HEK293 (cell line): ENCODE measurements at regions not wholly inside any gene's neighbourhood (a gene's known extent, or its start where the extent isn't known, plus 50 kb on each side); places are given as distances from the start of the nearest gene placed in this dataset.

ENCODE experiments used
- CTCF ChIA-PET: fragments of 350-600 bp; formaldehyde crosslinking; extraction: SDS; loops from one replicate; lab custom pipeline; 2021; ENCODE audit warnings: antibody characterized with exemption; lab: Yijun Ruan, JAX
- POLR2A ChIA-PET: fragments of 300-600 bp; formaldehyde crosslinking; extraction: SDS; loops from one replicate; lab custom pipeline; 2020; ENCODE audit warnings: antibody characterized with exemption, inconsistent platforms; lab: Yijun Ruan, JAX
- H3K27ac ChIP-seq: fragments of 200-500 bp; sonication (Bioruptor generic); 2 replicates; pipeline ENCODE4 v1.5.1; 2014; ENCODE audit warnings: low read depth, low read length, control low read depth, inconsistent platforms; ENCODE audit errors: extremely low read depth
- H3K36me3 ChIP-seq, 2 experiments: fragments of 200-500 bp in 1 of 2; sonication (Bioruptor generic) in 1 of 2; 1 replicate in 1 of 2; 2 replicates in 1 of 2; pipeline ENCODE4 v1.5.1; 2014 to 2017; ENCODE audit warnings: inconsistent platforms in 2 of 2, low read length in 2 of 2; ENCODE audit not compliant: control insufficient read depth in 2 of 2, insufficient read depth in 1 of 2
- H3K4me1 ChIP-seq: fragments of 200-500 bp; sonication (Bioruptor generic); 2 replicates; pipeline ENCODE4 v1.5.1; 2014; ENCODE audit warnings: mild to moderate bottlenecking, low read length, inconsistent platforms; ENCODE audit not compliant: control insufficient read depth, insufficient read depth
- H3K4me3 ChIP-seq: 2 replicates; pipeline ENCODE4 v1.5.1; 2011; ENCODE audit warnings: low read depth, mild to moderate bottlenecking, control low read depth, low read length, moderate library complexity
- H3K9me3 ChIP-seq: fragments of 200-500 bp; sonication (Bioruptor generic); 2 replicates; pipeline ENCODE4 v1.5.1; 2014; ENCODE audit warnings: low read depth, low read length, inconsistent platforms; ENCODE audit not compliant: control insufficient read depth, insufficient read depth
- ZBTB21 ChIP-seq: fragments of 450-650 bp; formaldehyde crosslinking; IDR thresholded peaks from 2 replicates; pipeline ENCODE4 v1.5.1; 2017; ENCODE audit warnings: missing biosample characterization, missing genetic modification characterization
- ZEB2 ChIP-seq: fragments of 450-650 bp; formaldehyde crosslinking; IDR thresholded peaks from 2 replicates; pipeline ENCODE4 v1.5.1; 2016; ENCODE audit warnings: missing biosample characterization, missing genetic modification characterization
- ZNF114 ChIP-seq: fragments of 450-650 bp; formaldehyde crosslinking; IDR thresholded peaks from 2 replicates; pipeline ENCODE4 v1.5.0; 2017; ENCODE audit warnings: missing biosample characterization, missing genetic modification characterization
- ZNF169 ChIP-seq: fragments of 450-650 bp; formaldehyde crosslinking; IDR thresholded peaks from 2 replicates; pipeline ENCODE4 v1.5.1; 2016; ENCODE audit warnings: missing biosample characterization, missing genetic modification characterization
- ZNF335 ChIP-seq: fragments of 450-650 bp; formaldehyde crosslinking; conservative IDR thresholded peaks from 2 replicates; pipeline ENCODE4 v1.5.1; 2016; ENCODE audit warnings: missing biosample characterization, missing genetic modification characterization
- ZNF449 ChIP-seq: fragments of 450-650 bp; formaldehyde crosslinking; IDR thresholded peaks from 2 replicates; pipeline ENCODE4 v1.5.1; 2017; ENCODE audit warnings: missing biosample characterization, mild to moderate bottlenecking, missing genetic modification characterization, moderate library complexity
- ZNF530 ChIP-seq: fragments of 450-650 bp; formaldehyde crosslinking; IDR thresholded peaks from 2 replicates; pipeline ENCODE4 v1.5.1; 2016; ENCODE audit warnings: low read depth, missing biosample characterization, missing genetic modification characterization
- ZNF558 ChIP-seq: fragments of 450-650 bp; formaldehyde crosslinking; IDR thresholded peaks from 2 replicates; pipeline ENCODE4 v1.5.1; 2016; ENCODE audit warnings: missing biosample characterization, missing genetic modification characterization
- TF ChIP-seq, protein P1 (sequence below): fragments of 450-650 bp; formaldehyde crosslinking; IDR thresholded peaks from 2 replicates; pipeline ENCODE4 v1.5.1; 2016; ENCODE audit warnings: missing biosample characterization, missing genetic modification characterization
- TF ChIP-seq, protein P2 (sequence below): fragments of 450-650 bp; formaldehyde crosslinking; IDR thresholded peaks from 2 replicates; pipeline ENCODE4; 2016; ENCODE audit warnings: missing biosample characterization, missing genetic modification characterization
- TF ChIP-seq, protein P3 (sequence below): fragments of 450-650 bp; formaldehyde crosslinking; IDR thresholded peaks from 2 replicates; pipeline ENCODE4 v1.5.1; 2016; ENCODE audit warnings: missing biosample characterization, missing genetic modification characterization
- TF ChIP-seq, protein P4 (sequence below): fragments of 450-650 bp; formaldehyde crosslinking; IDR thresholded peaks from 2 replicates; pipeline ENCODE4 v1.5.1; 2016; ENCODE audit warnings: missing biosample characterization, missing genetic modification characterization

DNA sequence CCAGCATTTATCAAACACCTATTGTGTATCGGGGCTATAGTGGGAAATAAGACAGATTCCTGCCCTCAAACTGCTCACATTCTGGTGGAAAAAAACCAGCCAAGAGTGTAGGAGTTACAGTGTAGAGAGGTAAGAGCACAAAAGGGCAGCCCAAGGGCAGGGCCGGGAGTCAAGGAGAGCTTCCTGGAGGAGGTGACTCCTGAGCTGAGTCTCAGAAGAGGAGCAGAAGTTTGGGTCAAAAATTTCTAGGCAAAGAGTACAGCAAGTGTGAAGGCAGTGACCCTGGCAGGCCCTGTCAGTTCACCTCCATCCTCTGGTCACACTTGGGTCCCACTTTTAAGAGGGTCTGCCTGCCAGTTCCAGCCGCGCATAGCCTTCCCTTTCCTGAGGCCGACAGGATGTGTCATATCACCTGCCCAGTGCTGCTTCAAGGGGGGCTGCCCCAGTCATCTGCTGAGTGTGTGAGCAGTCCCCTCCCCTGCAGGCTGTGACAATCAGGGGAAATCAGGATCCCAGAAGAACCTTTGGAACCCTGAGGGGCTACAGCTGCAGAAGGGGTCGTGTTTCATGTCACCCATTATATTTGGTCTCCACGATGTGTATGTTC is 118.4 kb downstream of the GLI2 start:
- no peak overlapping the region for H3K4me3 ChIP-seq
- no peaks in the 10 kb centered on the region for H3K36me3 ChIP-seq
- CTCF ChIA-PET, result no interaction called here
- H3K27ac ChIP-seq, result no peak overlapping the region
- H3K4me1 ChIP-seq, result no peaks in the 10 kb centered on the region
- TF ChIP-seq, protein P1, sequence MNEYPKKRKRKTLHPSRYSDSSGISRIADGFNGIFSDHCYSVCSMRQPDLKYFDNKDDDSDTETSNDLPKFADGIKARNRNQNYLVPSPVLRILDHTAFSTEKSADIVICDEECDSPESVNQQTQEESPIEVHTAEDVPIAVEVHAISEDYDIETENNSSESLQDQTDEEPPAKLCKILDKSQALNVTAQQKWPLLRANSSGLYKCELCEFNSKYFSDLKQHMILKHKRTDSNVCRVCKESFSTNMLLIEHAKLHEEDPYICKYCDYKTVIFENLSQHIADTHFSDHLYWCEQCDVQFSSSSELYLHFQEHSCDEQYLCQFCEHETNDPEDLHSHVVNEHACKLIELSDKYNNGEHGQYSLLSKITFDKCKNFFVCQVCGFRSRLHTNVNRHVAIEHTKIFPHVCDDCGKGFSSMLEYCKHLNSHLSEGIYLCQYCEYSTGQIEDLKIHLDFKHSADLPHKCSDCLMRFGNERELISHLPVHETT (tag by site-specific recombination), result no peak
- no peak for TF ChIP-seq ZNF530
- no peak for TF ChIP-seq ZNF449
- TF ChIP-seq ZNF558 (tag by site-specific recombination), result no peak
- TF ChIP-seq, all 188 proteins: peak for 0
- POLR2A ChIA-PET, result no interaction called here
- no peaks in the 10 kb centered on the region for H3K9me3 ChIP-seq

DNA sequence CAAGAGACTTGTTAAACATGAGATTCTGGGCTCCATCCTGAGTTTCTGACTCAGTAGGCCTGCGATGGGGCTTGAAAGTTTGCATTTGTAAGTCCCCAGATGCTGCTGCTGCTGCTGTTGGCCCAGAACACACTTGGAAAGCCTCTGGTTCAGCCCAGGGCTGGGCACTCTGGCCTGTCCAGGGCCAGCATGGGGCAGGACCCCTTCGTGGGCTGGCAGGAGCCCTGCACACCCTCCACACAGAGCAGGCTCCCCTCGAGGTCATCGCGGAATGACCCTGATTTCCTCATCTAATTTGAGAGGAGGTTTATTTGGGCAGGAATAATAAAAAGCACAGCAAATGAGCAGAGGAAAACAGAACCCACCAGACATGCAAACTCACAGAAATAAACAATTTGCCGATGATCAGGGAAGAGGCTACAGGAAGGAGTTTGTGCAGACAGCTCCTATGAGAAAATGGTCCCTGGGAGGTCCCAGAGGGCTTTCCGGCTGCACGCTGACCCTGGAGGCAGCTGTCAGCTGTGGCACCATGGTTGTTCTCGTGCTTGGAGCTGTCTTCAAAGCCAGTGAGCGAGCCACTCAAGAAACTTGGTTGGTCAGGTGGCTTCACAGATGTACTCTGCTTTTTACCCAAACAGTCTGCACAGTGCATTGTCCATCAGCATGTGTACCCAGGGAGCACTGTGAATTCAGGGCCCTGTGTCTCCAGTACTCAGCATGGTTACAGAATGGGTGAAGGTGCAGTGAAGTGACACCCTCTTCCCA is 119.3 kb downstream of the GLI2 start:
- no peak overlapping the region for H3K4me3 ChIP-seq
- H3K36me3 ChIP-seq, result no peaks in the 10 kb centered on the region
- H3K27ac ChIP-seq, result no peak overlapping the region
- H3K9me3 ChIP-seq, result no peaks in the 10 kb centered on the region
- CTCF ChIA-PET, result no interaction called here
- no peaks in the 10 kb centered on the region for H3K4me1 ChIP-seq
- POLR2A ChIA-PET, result no interaction called here
- no peak for TF ChIP-seq ZNF335 (tag by site-specific recombination)
- TF ChIP-seq ZNF114, result no peak
- TF ChIP-seq ZEB2 (tag by site-specific recombination), result no peak
- TF ChIP-seq, protein P2, sequence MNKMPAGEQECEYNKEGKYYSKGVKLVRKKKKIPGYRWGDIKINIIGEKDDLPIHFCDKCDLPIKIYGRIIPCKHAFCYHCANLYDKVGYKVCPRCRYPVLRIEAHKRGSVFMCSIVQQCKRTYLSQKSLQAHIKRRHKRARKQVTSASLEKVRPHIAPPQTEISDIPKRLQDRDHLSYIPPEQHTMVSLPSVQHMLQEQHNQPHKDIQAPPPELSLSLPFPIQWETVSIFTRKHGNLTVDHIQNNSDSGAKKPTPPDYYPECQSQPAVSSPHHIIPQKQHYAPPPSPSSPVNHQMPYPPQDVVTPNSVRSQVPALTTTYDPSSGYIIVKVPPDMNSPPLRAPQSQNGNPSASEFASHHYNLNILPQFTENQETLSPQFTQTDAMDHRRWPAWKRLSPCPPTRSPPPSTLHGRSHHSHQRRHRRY (tag by site-specific recombination), result no peak
- no peak for TF ChIP-seq ZNF169 (tag by site-specific recombination)
- TF ChIP-seq, protein P3, sequence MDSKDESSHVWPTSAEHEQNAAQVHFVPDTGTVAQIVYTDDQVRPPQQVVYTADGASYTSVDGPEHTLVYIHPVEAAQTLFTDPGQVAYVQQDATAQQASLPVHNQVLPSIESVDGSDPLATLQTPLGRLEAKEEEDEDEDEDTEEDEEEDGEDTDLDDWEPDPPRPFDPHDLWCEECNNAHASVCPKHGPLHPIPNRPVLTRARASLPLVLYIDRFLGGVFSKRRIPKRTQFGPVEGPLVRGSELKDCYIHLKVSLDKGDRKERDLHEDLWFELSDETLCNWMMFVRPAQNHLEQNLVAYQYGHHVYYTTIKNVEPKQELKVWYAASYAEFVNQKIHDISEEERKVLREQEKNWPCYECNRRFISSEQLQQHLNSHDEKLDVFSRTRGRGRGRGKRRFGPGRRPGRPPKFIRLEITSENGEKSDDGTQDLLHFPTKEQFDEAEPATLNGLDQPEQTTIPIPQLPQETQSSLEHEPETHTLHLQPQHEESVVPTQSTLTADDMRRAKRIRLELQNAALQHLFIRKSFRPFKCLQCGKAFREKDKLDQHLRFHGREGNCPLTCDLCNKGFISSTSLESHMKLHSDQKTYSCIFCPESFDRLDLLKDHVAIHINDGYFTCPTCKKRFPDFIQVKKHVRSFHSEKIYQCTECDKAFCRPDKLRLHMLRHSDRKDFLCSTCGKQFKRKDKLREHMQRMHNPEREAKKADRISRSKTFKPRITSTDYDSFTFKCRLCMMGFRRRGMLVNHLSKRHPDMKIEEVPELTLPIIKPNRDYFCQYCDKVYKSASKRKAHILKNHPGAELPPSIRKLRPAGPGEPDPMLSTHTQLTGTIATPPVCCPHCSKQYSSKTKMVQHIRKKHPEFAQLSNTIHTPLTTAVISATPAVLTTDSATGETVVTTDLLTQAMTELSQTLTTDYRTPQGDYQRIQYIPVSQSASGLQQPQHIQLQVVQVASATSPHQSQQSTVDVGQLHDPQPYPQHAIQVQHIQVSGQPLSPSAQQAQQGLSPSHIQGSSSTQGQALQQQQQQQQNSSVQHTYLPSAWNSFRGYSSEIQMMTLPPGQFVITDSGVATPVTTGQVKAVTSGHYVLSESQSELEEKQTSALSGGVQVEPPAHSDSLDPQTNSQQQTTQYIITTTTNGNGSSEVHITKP, result no peak
- TF ChIP-seq ZBTB21 (tag by site-specific recombination), result no peak
- TF ChIP-seq, protein P4, sequence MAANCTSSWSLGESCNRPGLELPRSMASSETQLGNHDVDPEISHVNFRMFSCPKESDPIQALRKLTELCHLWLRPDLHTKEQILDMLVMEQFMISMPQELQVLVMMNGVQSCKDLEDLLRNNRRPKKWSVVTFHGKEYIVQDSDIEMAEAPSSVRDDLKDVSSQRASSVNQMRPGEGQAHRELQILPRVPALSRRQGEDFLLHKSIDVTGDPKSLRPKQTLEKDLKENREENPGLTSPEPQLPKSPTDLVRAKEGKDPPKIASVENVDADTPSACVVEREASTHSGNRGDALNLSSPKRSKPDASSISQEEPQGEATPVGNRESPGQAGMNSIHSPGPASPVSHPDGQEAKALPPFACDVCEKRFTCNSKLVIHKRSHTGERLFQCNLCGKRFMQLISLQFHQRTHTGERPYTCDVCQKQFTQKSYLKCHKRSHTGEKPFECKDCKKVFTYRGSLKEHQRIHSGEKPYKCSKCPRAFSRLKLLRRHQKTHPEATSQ (tag by site-specific recombination), result no peak
